HG02981 (cell line): ENCODE measurements at regions not wholly inside any gene's neighbourhood (a gene's known extent, or its start where the extent isn't known, plus 50 kb on each side); places are given as distances from the start of the nearest gene placed in this dataset.
A peak's percentile ranks its signal among the peaks of the same experiment; 100 is the strongest.

Source experiments
- ATAC-seq: cut with Tn5 transposase; IDR thresholded peaks from one replicate; pipeline ENCODE4 v1.9.1; 2021; ENCODE audit warnings: mild to moderate bottlenecking, moderate library complexity; ENCODE audit not compliant: unreplicated experiment

GRCh38 chr11:8340296-8340695, 76.6 kb upstream of the LMO1 start:
- no peak for ATAC-seq

- ATAC-seq: no peak
These were observed 75.9 kb upstream of the LMO1 start for GRCh38 chr11:8339592-8340022.

GRCh38 chr11:8338138-8338537, 74.5 kb upstream of the LMO1 start:
- no peak for ATAC-seq

- ATAC-seq: no peak
These were observed 73.6 kb upstream of the LMO1 start for GRCh38 chr11:8337130-8337795.

- no peak for ATAC-seq
These were observed 72.9 kb upstream of the LMO1 start for GRCh38 chr11:8336356-8337129.

- no peak for ATAC-seq
These were observed 72.0 kb upstream of the LMO1 start for GRCh38 chr11:8335683-8336082.

GRCh38 chr11:8335186-8335585, 71.5 kb upstream of the LMO1 start:
- no peak for ATAC-seq

- ATAC-seq: no peak
These were observed 70.2 kb upstream of the LMO1 start for GRCh38 chr11:8333811-8334401.

- no peak for ATAC-seq
These were observed 69.7 kb upstream of the LMO1 start for GRCh38 chr11:8333376-8333775.

GRCh38 chr11:8332891-8333290, 69.2 kb upstream of the LMO1 start:
- no peak for ATAC-seq

GRCh38 chr11:8332196-8332595, 68.5 kb upstream of the LMO1 start:
- no peak for ATAC-seq

GRCh38 chr11:8331767-8332166, 68.1 kb upstream of the LMO1 start:
- no peak for ATAC-seq

GRCh38 chr11:8330896-8331295, 67.2 kb upstream of the LMO1 start:
- ATAC-seq: no peak

- ATAC-seq: no peak
These were observed 66.7 kb upstream of the LMO1 start for GRCh38 chr11:8330404-8330803.

- no peak for ATAC-seq
These were observed 66.2 kb upstream of the LMO1 start for GRCh38 chr11:8329847-8330361.

- no peak for ATAC-seq
These were observed 65.7 kb upstream of the LMO1 start for GRCh38 chr11:8329336-8329735.

- ATAC-seq: peak; percentile 56
These were observed 65.2 kb upstream of the LMO1 start for GRCh38 chr11:8328848-8329330.

GRCh38 chr11:8328231-8328794, 64.6 kb upstream of the LMO1 start:
- no peak for ATAC-seq

GRCh38 chr11:8327761-8328192, 64.1 kb upstream of the LMO1 start:
- peak; percentile 82 for ATAC-seq

- no peak for ATAC-seq
These were observed 62.7 kb upstream of the LMO1 start for GRCh38 chr11:8326337-8326736.

- ATAC-seq: no peak
These were observed 62.1 kb upstream of the LMO1 start for GRCh38 chr11:8325591-8326304.
